Ecto neural progenitor cell (in vitro differentiated cells): ENCODE measurements at regions not wholly inside any gene's neighbourhood (a gene's known extent, or its start where the extent isn't known, plus 50 kb on each side); places are given as distances from the start of the nearest gene placed in this dataset.
"Not testable (repeated sequence)": the region's sequence is repeated elsewhere in the genome, so short reads cannot be mapped to it uniquely, and the experiment has no call there.

Experiments
- DNase-seq: peaks from one replicate; pipeline ENCODE4 v3.0.0-alpha.2; 2018; ENCODE audit warnings: low spot score

DNA sequence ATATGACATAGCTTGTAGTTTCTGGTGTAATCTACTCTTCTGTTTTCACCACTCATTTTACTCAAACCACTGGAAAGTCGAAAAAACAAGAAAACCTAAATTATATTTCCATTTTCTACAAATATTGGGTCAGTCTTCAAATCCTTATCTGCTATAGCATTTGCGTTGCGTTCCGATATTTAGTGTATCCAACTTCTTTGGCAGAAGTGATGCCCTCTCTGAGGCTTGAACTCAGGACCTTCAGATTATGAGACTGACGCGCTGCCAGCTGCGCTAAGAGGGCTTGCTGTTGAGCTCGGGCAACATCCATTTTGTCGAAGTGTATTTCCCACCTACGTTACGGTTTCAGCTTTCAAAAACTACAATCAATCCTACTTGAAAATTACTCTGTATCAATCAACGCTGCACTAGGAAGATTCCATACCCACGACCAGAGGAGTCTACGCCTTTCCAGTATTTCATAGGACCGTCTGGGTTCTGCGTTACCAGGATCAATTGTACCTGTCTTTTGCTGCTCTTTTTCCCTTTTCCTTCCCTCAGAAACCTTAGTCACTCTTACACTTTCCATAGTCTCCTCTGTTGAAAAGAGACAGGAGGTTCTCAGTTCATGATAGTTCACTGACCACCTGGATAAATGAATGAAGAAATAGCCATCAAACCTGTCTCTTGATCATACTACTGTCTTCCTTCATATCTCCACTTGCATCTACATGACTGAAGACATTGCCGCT is 140.5 kb upstream of the ZNF322 start:
- DNase-seq: not testable (repeated sequence)

- not testable (repeated sequence) for DNase-seq
Observed at GRCh38 chr6:26803762-26804161, 144.2 kb upstream of the ZNF322 start.

GRCh38 chr6:26811486-26812116 is 152.1 kb upstream of the ZNF322 start:
- DNase-seq: not testable (repeated sequence)

- not testable (repeated sequence) for DNase-seq
Observed at GRCh38 chr6:26818640-26819225, 159.2 kb upstream of the ZNF322 start.

DNA sequence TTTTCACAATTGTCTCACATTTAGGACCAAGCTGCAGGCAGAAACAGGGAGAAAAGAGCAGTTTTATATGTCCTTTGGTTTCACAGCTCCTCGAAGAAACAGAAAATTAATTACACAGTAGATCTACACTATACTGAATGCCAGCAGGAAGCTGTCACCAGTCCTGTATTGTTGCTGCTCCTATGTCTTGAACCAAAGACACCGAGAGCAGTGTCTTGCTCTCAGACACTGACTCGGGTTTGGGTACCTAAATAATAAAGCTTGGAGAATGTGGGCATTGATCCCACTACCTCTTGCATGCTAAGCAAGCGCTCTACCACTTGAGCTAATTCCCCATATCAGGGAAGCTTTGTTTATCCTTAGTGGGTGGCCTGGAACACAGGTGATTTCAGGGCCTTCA is 168.4 kb upstream of the ZNF322 start:
- not testable (repeated sequence) for DNase-seq

DNA sequence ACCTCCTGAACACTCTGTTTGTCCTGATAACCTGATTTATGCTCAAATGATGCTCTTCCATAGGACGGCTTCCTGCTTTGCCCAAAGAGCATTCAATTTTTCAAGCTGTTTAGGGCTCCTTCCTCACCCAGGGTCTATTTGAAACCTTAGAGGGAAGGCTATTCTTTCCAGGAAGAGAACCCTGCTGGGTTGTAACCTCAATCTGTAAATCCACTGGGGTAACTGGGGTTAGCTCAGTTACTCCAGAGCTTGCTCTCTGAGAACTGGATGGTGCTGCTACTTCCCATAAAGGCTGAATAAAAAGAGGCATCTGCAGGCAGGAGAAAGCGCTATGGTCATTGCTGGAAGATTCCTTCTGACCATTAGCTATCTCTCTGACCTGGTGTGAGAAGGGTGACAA is 169.9 kb upstream of the ZNF322 start:
- not testable (repeated sequence) for DNase-seq

DNA sequence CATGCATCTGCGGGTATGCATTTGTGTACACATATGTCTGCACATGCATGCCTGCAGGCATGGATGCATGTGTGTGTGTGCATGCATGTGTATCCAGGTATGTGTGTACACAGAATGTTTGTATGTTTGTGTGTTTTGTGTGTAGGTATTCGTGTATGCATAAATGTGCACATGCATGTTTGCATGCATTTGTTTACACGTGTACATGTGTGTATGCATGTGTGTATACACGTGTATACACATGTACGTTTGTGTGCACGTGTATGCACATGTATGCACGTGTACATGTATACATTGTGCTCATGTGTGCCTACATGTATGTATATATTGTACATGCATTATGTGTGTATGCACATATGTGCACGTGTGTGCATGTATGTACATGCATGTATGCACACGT is 171.4 kb upstream of the ZNF322 start:
- DNase-seq: not testable (repeated sequence)

DNA sequence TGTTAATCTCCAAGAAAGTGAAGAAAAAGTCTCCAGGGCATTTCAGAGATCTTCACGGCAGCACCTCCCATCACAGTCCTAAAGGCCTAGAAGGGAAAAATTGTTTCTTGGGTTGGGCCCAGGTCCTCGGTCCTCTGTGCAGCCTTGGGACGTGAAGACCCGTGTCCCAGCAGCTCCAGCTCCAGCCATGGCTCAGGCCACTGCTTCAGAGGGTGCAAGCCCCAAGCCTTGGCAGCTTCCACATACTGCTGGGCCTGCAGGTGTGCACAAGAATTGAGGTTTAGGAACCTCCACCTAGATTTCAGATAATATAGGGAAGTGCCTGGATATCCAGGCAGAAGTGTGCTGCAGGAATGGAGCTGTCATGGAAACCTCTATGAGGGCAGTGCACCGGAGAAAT is 176.2 kb upstream of the ZNF322 start:
- DNase-seq: not testable (repeated sequence)

- DNase-seq: not testable (repeated sequence)
Observed at GRCh38 chr6:26836657-26837056, 177.1 kb upstream of the ZNF322 start.

- not testable (repeated sequence) for DNase-seq
Observed at GRCh38 chr6:26844823-26845222, 185.3 kb upstream of the ZNF322 start.

- not testable (repeated sequence) for DNase-seq
Observed at GRCh38 chr6:26857289-26857688, 197.7 kb upstream of the ZNF322 start.

DNA sequence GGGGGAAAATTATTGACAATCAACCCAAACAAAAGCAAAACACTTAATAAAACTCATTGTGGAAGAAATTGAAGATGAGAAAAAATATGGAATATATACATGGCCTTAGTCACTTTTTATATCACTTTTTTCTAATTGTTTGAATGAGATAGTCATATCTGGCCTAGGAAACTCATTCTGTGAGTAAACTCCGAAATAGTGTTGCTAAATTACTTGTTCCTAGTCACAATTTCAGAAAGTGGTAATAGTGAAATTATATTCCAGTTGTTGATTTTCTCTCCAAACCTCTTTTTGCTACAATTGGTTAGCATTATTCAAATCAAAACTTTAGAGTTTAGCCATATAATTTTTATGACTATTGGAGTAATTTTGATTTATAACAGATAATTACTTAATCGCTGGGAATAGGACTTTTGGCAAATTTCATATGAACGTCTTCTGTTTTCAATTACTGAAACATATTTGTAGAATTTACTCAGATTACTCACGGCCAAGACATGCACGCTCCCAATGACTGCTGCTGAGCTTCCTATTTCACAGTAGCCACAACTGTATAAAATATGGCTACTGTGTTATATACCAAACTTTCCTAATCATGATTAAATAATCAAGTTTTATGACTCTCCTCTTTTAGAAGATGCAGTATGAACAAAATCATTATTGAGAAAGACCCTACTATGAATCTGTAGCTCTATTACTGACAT is 199.7 kb upstream of the ZNF322 start:
- DNase-seq: not testable (repeated sequence)

DNA sequence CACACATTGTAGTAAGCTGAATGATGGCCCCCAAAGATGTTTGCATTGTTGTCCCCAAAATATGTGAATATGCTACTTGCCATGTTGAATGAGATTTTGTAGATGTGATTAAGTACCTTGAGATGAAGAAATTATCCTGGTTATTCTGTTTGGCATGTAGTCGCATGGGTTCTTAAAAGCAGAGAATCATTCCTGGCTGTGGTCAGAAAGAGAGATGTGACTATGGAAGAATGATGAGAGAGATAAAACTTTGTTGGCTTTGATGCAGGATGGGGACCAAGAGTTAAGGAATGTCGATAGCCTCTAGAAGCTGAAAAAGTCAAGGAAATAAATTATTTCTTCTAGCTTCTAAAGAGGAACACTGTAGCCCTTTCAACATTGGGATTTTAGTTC is 200.2 kb upstream of the ZNF322 start:
- DNase-seq: not testable (repeated sequence)

DNA sequence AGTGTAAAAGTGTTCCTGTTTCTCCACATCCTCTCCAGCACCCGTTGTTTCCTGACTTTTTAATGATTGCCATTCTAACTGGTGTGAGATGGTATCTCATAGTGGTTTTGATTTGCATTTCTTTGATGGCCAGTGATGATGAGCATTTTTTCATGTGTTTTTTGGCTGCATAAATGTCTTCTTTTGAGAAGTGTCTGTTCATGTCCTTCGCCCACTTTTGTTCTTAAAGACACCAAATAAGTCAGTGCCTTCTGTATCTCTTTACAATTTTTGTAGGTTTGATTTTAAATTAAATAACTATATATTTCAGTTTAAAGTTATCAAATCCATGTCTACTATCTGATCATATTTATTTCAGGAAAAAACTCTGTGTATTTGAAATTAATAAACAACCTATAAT is 202.4 kb upstream of the ZNF322 start:
- DNase-seq: not testable (repeated sequence)

DNA sequence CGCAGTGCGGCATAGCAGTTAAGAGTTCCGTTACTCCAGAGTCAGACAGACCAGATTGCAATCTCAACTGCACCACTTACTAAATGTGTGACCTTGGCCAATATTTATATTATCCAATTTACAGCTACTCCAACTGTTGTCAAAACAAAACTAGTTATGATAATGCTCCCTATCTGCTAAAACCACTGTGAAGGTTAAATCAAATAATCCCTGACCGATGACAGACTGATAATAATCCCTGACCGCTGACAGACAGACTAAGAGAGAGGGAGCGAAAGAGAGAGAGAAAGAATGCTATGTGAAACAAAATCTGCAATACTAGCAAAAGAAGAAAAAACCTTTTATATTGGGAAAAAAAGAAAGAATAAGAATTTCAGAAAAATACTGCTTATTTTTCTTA is 204.1 kb upstream of the ZNF322 start:
- not testable (repeated sequence) for DNase-seq

- DNase-seq: not testable (repeated sequence)
Observed at GRCh38 chr6:26898785-26899184, 239.2 kb upstream of the ZNF322 start.

DNA sequence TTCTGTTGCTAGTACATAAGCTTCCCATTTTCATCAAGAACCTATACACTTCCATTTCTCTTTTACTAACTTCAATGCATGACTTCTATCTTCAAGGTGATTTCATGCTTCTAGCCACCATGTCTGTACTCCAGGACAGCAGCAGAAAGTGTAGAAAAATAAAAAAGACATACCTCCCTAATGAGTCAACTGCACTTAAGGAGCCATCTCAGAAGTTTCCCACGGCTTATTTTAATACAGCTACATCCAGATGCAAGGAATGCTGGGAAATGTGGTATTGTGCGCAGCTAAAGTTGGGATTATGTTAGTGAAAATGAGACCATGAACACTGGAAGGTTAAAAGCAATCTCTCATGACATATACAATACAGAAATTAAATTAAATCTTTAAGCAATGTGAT is 264.7 kb upstream of the ZNF322 start:
- not testable (repeated sequence) for DNase-seq

DNA sequence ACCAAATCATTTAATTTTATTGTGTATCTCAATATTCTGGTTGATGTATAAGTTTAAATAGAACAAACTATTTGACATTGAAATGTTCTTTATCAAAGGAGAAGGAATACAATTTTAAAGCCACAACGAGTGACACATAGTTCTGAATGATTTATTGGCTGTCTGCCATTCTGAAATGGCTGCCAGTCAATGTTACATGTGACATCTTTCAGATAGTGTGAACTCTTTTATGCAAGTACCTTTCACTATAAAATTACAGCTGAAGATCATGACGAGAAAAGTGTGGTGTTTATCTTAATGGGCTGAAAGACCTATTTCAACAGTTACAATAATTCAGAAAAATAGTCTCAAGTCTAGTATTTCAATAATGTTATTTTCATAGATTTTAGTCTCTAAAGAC is 268.6 kb upstream of the ZNF322 start:
- DNase-seq: not testable (repeated sequence)

DNA sequence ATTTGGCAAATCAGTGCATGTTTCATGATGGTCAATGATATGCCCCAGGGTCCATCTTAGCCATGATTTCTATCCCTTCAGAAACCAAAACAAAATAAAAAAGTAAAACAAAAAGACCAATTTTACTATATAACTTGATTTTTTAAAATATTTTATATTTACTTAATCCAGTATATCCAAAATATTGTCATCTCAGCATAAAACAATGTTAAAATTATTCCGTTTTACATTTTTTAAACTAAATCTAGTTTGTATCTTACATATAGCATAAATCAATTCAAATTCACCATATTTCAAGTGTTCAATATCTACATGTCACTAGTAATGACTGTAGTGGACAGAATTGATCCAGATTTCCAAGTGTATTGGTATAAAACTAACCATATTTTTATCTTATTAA is 277.7 kb upstream of the ZNF322 start:
- DNase-seq: not testable (repeated sequence)

- not testable (repeated sequence) for DNase-seq
Observed at GRCh38 chr6:26951211-26951610, 291.7 kb upstream of the ZNF322 start.

GRCh38 chr6:26956078-26956600 is 291.4 kb upstream of the PRSS16 start:
- peak; percentile 62 for DNase-seq

DNA sequence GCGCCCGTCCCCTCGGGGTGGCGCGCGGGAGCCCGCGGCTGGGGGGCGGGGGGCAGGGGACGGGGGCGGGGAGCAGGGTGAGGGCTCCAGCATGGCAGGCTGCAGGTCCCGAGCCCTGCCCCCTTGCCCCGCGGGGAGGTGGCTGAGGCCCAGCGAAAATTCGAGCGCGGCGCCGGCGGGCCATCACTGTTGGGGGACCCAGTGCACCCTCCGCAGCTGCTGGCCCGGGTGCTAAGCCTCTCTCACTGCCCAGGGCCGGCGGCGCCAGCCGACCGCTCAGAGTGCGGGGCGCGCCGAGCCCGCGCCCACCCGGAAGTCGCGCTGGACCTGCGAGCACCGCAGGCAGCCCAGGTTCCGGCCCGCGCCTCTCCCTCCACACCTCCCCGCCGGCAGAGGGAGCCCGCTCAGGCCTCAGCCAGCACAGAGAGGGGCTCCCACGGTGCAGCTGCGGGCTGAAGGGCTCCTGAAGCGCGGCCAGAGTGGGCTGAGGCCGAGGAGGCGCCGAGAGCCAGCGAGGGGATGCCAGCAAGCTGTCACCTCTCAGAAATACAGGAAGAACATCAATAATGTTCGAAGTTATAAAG is 290.8 kb upstream of the PRSS16 start:
- peak; percentile 74 for DNase-seq
